ENCODE measurements at regions not wholly inside any gene's neighbourhood (a gene's known extent, or its start where the extent isn't known, plus 50 kb on each side); places are given as distances from the start of the nearest gene placed in this dataset.

- H3K4me3 Mint-ChIP-seq: no peak overlapping the region
- H3K27me3 Mint-ChIP-seq (ENCODE audit: low read depth, poor library complexity): peaks cover 3% of the 10 kb centered on the region
- no peaks in the 10 kb centered on the region for H3K4me1 Mint-ChIP-seq
- H3K36me3 Mint-ChIP-seq (ENCODE audit: low read depth): peaks cover 5% of the 10 kb centered on the region
- DNase-seq: no peak
- no peak overlapping the region for H3K27ac Mint-ChIP-seq
- no peak for TF ChIP-seq CTCF (IDR thresholded peaks at IDR 0.05)
- H3K9me3 Mint-ChIP-seq: peaks cover 9% of the 10 kb centered on the region
Observed at GRCh38 chr18:25669741-25670140, 317.8 kb upstream of the ZNF521 start.

- TF ChIP-seq CTCF (IDR thresholded peaks at IDR 0.05): no peak
- Mint-ChIP-seq H3K27ac (peak overlapping the region; percentile 5), H3K36me3 (ENCODE audit: low read depth) (no peaks in the 10 kb centered on the region), H3K4me3 (no peak overlapping the region), H3K9me3 (no peaks in the 10 kb centered on the region), H3K27me3 (ENCODE audit: low read depth, poor library complexity) (peaks cover 3% of the 10 kb centered on the region), H3K4me1 (peaks cover 18% of the 10 kb centered on the region)
- DNase-seq: no peak
Observed at GRCh38 chr18:25662272-25662671, 310.3 kb upstream of the ZNF521 start.

- Mint-ChIP-seq H3K4me1 (peaks cover 18% of the 10 kb centered on the region), H3K27me3 (ENCODE audit: low read depth, poor library complexity) (peaks cover 3% of the 10 kb centered on the region), H3K27ac (no peak overlapping the region), H3K9me3 (no peaks in the 10 kb centered on the region), H3K4me3 (peak overlapping the region; percentile 10), H3K36me3 (ENCODE audit: low read depth) (no peaks in the 10 kb centered on the region)
- no peak for TF ChIP-seq CTCF (IDR thresholded peaks at IDR 0.05)
- no peak for DNase-seq
Observed at GRCh38 chr18:25661831-25662230, 309.9 kb upstream of the ZNF521 start.

- TF ChIP-seq CTCF (IDR thresholded peaks at IDR 0.05): no peak
Observed at GRCh38 chr18:25659541-25659940, 307.6 kb upstream of the ZNF521 start.

GRCh38 chr18:25658476-25658875, 306.5 kb upstream of the ZNF521 start:
- peaks cover 6% of the 10 kb centered on the region for H3K27me3 Mint-ChIP-seq (ENCODE audit: low read depth, poor library complexity)
- no peaks in the 10 kb centered on the region for H3K9me3 Mint-ChIP-seq
- no peak for DNase-seq
- TF ChIP-seq CTCF (IDR thresholded peaks at IDR 0.05): no peak
- H3K4me1 Mint-ChIP-seq: peaks cover 18% of the 10 kb centered on the region
- peak overlapping the region; percentile 5 for H3K27ac Mint-ChIP-seq
- H3K4me3 Mint-ChIP-seq: no peak overlapping the region
- no peaks in the 10 kb centered on the region for H3K36me3 Mint-ChIP-seq (ENCODE audit: low read depth)

More at GRCh38 chr18:25659541-25659940, 307.6 kb upstream of the ZNF521 start:
- DNase-seq: no peak
- Mint-ChIP-seq H3K4me3 (no peak overlapping the region), H3K4me1 (peaks cover 18% of the 10 kb centered on the region), H3K9me3 (no peaks in the 10 kb centered on the region), H3K36me3 (ENCODE audit: low read depth) (no peaks in the 10 kb centered on the region), H3K27ac (no peak overlapping the region), H3K27me3 (ENCODE audit: low read depth, poor library complexity) (peaks cover 3% of the 10 kb centered on the region)

- no peak overlapping the region for H3K27ac Mint-ChIP-seq
- H3K4me3 Mint-ChIP-seq: no peak overlapping the region
- TF ChIP-seq CTCF (IDR thresholded peaks at IDR 0.05): no peak
- H3K36me3 Mint-ChIP-seq (ENCODE audit: low read depth): no peaks in the 10 kb centered on the region
- peaks cover 3% of the 10 kb centered on the region for H3K27me3 Mint-ChIP-seq (ENCODE audit: low read depth, poor library complexity)
- peaks cover 12% of the 10 kb centered on the region for H3K4me1 Mint-ChIP-seq
- no peak for DNase-seq
- no peaks in the 10 kb centered on the region for H3K9me3 Mint-ChIP-seq
Observed at GRCh38 chr18:25651553-25651952, 299.6 kb upstream of the ZNF521 start.
